HG02763 (cell line): ENCODE measurements at regions not wholly inside any gene's neighbourhood (a gene's known extent, or its start where the extent isn't known, plus 50 kb on each side); places are given as distances from the start of the nearest gene placed in this dataset.
"Not testable (repeated sequence)": the region's sequence is repeated elsewhere in the genome, so short reads cannot be mapped to it uniquely, and the experiment has no call there.

Source experiments
- ATAC-seq: cut with Tn5 transposase; IDR thresholded peaks from one replicate; pipeline ENCODE4 v1.9.1; 2021; ENCODE audit warnings: mild to moderate bottlenecking, moderate library complexity; ENCODE audit not compliant: unreplicated experiment

DNA sequence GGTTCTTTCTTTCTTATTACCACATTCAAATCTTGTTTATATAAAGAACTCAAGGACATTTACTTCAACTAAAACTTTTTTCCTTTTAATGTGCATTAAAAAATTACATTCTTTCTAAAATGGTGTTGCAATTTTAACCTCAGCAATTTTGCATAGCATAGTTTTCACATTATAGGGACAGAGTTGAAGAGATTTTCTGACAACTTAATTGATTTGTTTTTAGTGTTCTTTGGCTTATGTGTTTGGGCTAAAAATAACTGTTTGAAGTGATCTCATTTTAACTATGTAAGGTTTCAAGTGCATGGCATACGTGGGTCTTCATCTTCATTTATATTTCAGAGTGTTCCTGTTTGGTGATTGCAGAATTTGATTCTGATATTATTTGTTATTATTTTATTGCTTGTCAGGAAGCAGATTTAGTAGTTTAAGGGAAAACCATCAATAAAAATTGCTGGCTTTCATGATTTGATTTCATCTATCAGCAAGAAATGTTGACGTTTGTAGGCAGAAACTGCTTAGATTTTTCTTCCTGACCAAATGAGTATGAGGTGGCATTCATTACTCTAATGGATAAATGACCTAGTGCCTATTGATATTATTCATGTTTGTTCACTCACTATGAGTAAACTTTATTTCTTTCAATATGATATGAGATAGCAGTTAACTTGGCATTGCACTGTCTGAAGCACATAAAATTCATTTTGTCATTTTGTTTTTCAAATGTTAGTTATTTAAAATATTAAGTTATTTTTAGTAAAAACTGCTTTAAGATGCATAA, 398.4 kb downstream of the NUP35 start:
- no peak for ATAC-seq

GRCh38 chr2:183530333-183530901, 406.2 kb downstream of the NUP35 start:
- ATAC-seq, result peak; percentile 61

GRCh38 chr2:183532514-183532913, 408.3 kb downstream of the NUP35 start:
- no peak for ATAC-seq

DNA sequence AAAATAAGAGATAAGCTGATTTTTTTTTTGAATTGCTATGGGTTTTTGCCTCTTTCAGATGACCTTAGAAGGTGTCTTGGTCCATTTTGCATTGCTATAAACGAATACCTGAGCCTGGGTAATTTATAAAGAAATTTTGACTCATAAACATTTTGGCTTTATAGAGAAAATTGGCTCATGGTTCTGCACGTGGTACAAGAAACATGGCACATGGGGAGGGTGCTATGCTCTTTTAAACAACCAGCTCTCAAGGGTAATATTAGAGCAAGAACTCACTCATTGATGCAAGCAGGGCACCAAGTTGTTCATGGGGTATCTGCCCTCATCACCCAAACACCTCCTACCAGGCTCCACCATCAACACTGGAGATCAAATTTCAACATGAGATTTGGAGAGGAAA, 408.8 kb downstream of the NUP35 start:
- ATAC-seq, result no peak

GRCh38 chr2:183536290-183536689, 412.0 kb downstream of the NUP35 start:
- no peak for ATAC-seq

DNA sequence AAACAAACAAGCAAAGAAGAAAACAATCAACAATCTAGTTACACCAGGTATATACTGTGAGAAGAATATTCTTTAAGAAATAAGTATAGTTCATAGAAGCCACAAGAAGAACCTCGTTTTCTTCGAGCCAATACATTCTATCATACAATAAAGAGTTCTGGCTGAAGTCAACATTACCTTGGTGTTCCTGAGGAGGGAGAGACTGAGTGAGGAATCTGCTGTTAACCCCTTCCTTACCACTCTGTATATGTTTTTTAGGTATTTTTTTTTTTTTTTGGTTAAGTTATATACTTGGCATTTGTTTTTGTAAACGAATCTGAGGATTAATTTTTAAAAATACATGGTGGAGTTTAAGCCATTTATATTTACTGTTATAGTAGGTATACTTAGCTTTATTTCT, 412.5 kb downstream of the NUP35 start:
- no peak for ATAC-seq

GRCh38 chr2:183541766-183542165, 417.5 kb downstream of the NUP35 start:
- ATAC-seq, result no peak

DNA sequence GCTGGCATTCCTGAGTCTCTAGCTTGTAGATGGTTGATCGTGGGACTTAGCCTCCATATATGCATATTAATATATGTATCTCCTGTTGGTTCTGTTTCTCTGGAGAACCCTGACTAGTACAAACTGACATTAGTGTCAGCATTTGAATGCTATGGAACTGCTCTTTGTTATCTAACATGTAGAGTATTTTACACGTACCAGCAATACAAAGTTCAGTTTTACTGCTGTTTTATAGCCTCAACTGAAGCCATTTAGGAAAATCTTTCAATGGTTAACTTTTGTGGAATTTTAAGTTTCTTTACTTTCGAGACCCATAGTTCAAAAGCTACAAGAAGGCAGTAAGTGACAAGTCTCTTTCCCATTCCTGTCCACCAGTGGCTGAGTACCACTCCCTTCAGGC, 418.4 kb downstream of the NUP35 start:
- ATAC-seq, result no peak

DNA sequence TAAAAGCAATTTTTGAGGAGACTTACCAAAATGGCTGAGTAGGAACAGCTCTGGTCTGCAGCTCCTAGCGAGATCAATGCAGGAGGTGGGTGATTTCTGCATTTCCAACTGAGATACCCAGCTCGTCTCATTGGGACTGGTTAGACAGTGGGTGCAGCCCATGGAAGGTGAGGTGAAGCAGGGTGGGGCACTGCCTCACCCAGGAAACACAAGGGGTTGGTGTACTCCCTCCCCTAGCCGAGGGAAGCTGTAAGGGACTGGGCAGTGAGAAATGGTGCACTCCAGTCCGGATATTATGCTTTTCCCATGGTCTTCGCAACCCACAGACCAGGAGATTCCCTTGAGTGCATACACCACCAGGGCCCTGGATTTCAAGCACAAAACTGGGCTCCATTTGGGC, 419.0 kb downstream of the NUP35 start:
- no peak for ATAC-seq

GRCh38 chr2:183543731-183544130, 419.5 kb downstream of the NUP35 start:
- peak; percentile 97 for ATAC-seq

DNA sequence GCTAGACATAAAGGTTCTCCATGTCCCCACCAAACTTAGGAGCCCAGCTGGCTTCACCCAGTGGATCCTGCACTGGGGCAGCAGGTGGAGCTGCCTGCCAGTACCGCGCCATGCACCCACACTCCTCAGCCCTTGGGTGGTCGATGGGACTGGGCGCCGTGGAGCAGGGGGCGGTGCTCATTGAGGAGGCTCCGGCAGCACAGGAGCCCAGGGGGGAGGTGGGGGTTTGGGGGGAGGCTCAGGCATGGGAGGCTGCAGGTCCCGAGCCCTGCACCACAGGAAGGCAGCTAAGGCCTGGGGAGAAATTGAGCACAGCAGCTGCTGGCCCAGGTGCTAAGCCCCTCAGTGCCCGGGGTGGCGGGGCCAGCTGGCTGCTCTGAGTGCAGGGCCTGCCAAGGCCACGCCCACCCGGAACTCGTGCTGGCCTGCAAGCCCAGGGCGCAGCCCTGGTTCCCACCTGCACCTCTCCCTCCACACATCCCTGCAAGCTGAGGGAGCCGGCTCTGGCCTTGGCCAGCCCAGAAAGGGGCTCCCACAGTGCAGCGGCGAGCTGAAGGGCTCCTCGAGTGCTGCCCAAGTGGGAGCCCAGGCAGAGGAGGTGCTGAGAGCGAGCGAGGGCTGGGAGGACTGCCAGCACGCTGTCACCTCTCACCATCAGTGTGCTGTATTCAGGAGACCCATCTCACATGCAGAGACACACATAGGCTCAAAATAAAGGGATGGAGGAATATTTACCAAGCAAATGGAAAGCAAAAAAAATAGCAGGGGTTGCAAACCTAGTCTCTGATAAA, 422.5 kb downstream of the NUP35 start:
- ATAC-seq, result not testable (repeated sequence)

GRCh38 chr2:183552716-183553115, 428.5 kb downstream of the NUP35 start:
- ATAC-seq, result no peak

DNA sequence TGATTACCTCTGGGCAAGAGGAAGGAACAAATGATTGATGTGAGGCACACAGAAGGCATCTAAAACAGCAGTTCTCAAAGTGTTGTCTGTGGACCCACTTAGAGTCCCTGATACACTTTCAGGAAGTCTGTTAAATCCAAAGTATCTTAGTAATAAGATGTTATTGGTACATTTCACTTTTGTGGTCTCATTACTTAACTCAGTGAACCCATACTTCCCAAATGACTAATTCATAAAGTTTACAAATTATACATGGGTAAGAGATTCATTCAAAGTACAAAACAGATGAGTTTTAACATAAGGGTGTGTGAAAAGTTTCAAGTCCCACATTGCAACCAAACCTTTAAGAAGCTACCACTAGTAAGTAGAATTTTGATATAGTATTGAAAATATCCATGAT, 440.5 kb downstream of the NUP35 start:
- no peak for ATAC-seq

GRCh38 chr2:183575481-183575880, 451.2 kb downstream of the NUP35 start:
- ATAC-seq, result no peak

GRCh38 chr2:183579686-183580085, 455.4 kb downstream of the NUP35 start:
- ATAC-seq, result no peak

GRCh38 chr2:183592271-183592670, 468.0 kb downstream of the NUP35 start:
- ATAC-seq, result no peak

DNA sequence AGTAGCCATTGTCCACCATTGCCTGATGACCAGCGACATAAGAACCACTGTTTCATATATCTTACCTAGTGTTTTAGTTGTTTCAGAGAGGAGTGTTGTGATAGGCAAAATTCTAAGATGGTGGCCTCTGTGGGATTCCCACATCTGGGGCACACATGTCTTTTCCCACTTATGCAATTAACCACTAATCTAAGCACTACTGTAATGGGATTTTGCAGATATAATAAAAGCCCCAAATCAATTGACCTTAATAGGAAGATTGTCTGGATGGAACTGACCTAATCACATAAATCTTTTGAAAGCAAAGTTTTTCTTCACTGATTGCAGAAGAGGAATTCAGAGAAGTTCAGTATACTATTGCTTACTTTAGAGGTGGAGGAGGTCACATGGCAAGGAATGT, 469.9 kb downstream of the NUP35 start:
- no peak for ATAC-seq

GRCh38 chr2:183597841-183598240, 473.6 kb downstream of the NUP35 start:
- ATAC-seq, result no peak

DNA sequence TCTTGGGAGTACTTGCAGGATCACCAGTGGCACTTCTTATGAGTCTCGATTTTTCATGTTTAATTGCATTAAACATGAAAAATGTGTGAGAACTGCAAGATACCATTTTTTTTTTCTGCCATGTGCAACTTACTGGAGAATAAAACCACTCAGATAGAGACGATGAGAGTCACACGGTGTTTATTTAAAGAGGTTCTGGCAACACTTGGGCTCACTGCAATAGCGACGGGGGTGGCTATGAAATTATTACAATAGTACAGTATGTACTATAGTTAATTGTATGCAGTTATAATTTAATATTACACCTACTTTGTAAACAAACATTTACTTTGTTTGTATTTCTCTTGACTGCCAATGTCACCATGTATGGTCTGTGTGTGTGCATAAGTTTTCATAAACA, 479.8 kb downstream of the NUP35 start:
- no peak for ATAC-seq

DNA sequence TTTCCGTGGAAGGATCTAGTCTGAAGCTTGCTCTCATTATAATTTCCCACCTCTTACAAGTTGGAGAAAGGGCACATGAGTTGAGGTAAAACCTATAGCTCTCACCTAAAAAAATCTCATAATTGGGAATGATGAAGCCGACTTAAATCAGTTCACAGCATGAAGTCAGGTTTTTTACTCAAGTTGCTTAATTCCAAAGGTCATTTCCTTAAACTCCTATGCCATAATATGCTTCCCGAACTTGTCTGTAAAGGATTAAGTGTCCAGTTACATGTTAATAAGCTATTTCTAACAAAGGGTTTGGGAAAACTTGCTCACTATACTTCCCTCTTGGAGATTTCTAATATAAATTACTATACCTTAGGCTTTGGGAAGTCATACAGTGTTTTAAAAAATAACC, 481.2 kb downstream of the NUP35 start:
- no peak for ATAC-seq

GRCh38 chr2:183606022-183606717, 481.9 kb downstream of the NUP35 start:
- ATAC-seq, result no peak
